AG04449 (cell line): ENCODE measurements at regions not wholly inside any gene's neighbourhood (a gene's known extent, or its start where the extent isn't known, plus 50 kb on each side); places are given as distances from the start of the nearest gene placed in this dataset.

Experiments used
- CTCF ChIA-PET: fragments of 350-600 bp; formaldehyde crosslinking; extraction: SDS; loops from one replicate; lab custom pipeline; 2021; ENCODE audit warnings: antibody characterized with exemption; lab: Yijun Ruan, JAX
- POLR2A ChIA-PET: fragments of 400-600, 350-600 bp; formaldehyde crosslinking; extraction: SDS; loops from one replicate; lab custom pipeline; 2020; ENCODE audit warnings: antibody characterized with exemption, inconsistent platforms; lab: Yijun Ruan, JAX
- DNase-seq: peaks from one replicate; pipeline ENCODE4 v3.0.0-alpha.2; 2010; ENCODE audit warnings: low read depth, low spot score
- H3K4me3 ChIP-seq: 2 replicates; pipeline ENCODE4 v1.5.1; 2011; ENCODE audit warnings: low read depth, mild to moderate bottlenecking, control low read depth, low read length
- TF ChIP-seq, protein P1 (sequence below): IDR thresholded peaks from one replicate; pipeline ENCODE4 v1.5.1; 2011; ENCODE audit warnings: mild to moderate bottlenecking, moderate library complexity, low read length, control low read depth, inconsistent platforms; ENCODE audit not compliant: insufficient read depth; ENCODE audit errors: missing control alignments

DNA sequence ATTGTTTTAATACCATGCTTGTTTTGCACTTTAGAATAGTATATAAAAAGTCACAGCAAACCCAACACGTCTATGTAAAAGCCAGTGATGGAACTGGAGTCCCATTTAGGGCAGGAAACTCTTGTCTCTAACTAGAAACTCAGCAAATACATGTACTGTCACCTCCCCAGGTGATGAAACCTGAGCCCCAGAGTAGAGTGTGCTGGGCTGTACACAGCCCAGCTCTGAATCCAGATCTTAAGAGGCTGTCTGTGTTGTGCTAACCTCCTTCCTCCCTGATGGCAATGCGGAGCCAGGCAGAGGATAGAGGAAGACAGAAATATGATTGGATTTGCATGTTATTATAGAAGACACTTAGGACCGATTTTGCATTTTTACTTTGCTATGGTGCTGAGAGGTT is 317.5 kb upstream of the TRIB2 start:
- ChIA-PET CTCF (interaction anchor here (2.2 kb wide), 1 partner anchor 9 kb away, joined by 6 read pairs; no protein-coding TSS in a partner anchor), POLR2A (no interaction called here)
- TF ChIP-seq, protein P1, sequence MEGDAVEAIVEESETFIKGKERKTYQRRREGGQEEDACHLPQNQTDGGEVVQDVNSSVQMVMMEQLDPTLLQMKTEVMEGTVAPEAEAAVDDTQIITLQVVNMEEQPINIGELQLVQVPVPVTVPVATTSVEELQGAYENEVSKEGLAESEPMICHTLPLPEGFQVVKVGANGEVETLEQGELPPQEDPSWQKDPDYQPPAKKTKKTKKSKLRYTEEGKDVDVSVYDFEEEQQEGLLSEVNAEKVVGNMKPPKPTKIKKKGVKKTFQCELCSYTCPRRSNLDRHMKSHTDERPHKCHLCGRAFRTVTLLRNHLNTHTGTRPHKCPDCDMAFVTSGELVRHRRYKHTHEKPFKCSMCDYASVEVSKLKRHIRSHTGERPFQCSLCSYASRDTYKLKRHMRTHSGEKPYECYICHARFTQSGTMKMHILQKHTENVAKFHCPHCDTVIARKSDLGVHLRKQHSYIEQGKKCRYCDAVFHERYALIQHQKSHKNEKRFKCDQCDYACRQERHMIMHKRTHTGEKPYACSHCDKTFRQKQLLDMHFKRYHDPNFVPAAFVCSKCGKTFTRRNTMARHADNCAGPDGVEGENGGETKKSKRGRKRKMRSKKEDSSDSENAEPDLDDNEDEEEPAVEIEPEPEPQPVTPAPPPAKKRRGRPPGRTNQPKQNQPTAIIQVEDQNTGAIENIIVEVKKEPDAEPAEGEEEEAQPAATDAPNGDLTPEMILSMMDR = no peak
- H3K4me3 ChIP-seq = no peak overlapping the region
- no peak for DNase-seq

DNA sequence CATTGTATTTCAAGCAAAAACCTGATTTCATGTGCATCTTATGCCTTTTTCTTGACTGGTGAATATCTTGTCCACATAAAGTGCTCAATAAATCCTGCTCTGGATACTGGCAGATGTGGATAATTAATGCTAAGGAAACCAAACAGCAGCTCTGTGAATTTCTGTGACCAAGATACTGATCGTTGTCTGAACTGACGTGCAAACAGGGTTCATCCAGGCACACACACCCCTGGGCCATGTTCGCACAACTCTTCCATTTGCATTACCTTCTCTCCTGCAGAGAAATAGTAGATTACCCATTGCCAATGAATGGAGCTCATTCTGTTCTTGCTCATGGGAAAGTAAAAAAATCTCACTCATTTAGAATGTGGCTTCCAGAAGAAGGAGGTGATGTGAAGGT is 316.2 kb upstream of the TRIB2 start:
- POLR2A ChIA-PET = no interaction called here
- TF ChIP-seq, protein P1 = no peak
- CTCF ChIA-PET = interaction anchor here (0.6 kb wide), 1 partner anchor 729 kb away, joined by 3 read pairs; no protein-coding TSS in a partner anchor
- DNase-seq = no peak
- no peak overlapping the region for H3K4me3 ChIP-seq

DNA sequence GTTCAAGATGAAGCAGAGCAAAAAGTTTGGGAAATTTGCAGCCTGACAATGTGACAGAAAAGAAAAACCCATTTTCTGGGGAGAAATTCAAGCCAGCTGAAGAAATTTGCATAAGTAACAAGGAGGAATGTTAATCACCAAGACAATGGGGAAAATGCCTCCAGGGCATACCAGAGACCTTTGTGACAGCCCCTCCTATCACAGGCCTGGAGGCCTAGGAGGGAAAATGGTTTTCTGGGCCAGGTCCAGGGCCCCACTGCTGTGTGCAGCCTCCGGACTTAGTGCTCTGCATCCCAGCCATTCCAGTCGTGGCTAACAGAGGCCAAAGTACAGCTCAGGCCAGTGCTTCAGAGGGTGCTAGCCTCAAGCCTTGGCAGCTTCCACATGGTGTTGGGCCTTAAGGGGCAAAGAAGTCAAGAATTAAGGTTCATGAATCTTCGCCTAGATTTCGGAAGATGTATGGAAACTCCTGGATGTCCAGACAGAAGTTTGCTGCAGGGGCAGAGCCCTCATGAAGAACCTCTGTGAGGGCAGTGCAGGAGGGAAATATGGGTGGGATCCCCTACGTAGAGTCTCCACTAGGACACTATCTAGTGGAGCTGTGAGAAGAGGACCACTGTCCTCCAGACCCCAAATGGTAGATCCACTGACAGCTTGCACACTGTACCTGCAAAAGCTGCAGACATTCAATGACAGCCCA is 314.1 kb upstream of the TRIB2 start:
- ChIA-PET POLR2A (no interaction called here), CTCF (no interaction called here)
- TF ChIP-seq, protein P1 = no peak
- no peak for DNase-seq
- H3K4me3 ChIP-seq = no peak overlapping the region

DNA sequence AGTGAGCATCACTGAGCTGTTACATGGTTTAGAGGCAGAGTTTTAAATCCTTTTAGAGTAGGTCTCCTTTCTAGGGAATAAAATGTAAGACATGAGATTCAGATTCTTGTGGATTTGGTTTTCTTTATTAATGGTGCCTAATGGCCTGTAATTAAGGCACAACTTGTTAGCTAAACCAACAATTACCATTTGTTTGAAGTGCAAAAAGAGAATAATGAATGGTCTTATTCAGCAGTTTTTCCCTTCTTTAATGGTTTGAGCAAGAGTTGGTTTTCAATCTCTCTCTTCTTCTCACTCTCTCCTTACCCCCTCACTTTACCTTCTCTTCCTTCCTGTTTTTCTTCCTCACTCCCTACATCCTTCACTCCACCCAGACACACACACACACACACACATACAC is 312.2 kb upstream of the TRIB2 start:
- POLR2A ChIA-PET = no interaction called here
- TF ChIP-seq, protein P1 = no peak
- DNase-seq = no peak
- CTCF ChIA-PET = no interaction called here
- H3K4me3 ChIP-seq = no peak overlapping the region

DNA sequence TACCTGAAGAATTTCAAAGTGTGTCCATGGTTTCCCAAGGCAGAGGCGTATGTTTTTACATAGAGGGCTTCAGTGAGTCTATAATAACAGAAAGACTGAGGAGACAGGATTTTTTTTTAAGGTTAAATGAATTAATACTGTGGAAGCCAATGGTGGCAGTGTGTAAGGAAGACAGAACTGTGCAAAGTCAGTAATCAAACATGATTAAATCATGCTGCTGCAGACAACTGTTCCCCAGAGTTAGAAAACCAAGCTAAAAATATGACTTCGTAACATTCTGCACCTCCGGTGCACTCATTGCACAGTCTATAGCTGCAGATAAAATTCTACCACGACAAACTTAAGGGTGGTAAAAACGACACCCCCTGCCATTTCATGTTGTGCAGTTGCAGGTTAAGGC is 309.6 kb upstream of the TRIB2 start:
- TF ChIP-seq, protein P1 = no peak
- POLR2A ChIA-PET = no interaction called here
- H3K4me3 ChIP-seq = no peak overlapping the region
- CTCF ChIA-PET = no interaction called here
- DNase-seq = no peak

DNA sequence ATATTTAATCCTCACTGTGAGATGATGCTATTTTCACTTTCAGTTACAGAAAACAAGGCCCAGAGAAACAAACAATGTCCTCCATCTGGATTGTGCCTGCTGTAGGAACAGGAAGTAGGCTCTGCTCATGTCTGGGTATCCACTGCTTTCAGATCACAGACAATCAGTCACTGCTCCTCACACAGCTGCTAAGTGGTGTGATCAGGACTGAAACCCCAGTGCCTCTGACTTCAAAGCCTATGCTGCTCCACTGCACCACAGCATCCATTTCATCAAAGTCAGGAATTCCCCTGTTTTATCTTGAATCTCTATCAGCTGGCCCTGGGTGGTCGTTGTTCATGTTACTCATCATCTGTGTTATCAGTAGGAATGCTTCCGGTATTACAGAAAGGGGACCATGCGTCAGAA is 303.8 kb upstream of the TRIB2 start:
- TF ChIP-seq, protein P1 = no peak
- CTCF ChIA-PET = no interaction called here
- no peak overlapping the region for H3K4me3 ChIP-seq
- POLR2A ChIA-PET = no interaction called here
- no peak for DNase-seq
